ENCODE measurements at regions not wholly inside any gene's neighbourhood (a gene's known extent, or its start where the extent isn't known, plus 50 kb on each side); places are given as distances from the start of the nearest gene placed in this dataset.

- CTCF ChIA-PET: no interaction called here
Measured at GRCh38 chr4:166386491-166387360, 513.7 kb downstream of the TLL1 start.

GRCh38 chr4:166391501-166391900 lies 518.5 kb downstream of the TLL1 start:
- Mint-ChIP-seq H3K27me3 (no peaks in the 10 kb centered on the region), H3K36me3 (ENCODE audit: low read depth) (no peaks in the 10 kb centered on the region), H3K4me3 (no peak overlapping the region), H3K9me3 (ENCODE audit: low read depth) (peaks cover 4% of the 10 kb centered on the region), H3K27ac (no peak overlapping the region), H3K4me1 (no peaks in the 10 kb centered on the region)
- ChIA-PET CTCF (no interaction called here), POLR2A (no interaction called here)
- DNase-seq (no peak), ATAC-seq (no peak)
- intact Hi-C loops (cut with DNase I, micrococcal nuclease): no loop called here

More at GRCh38 chr4:166386491-166387360, 513.7 kb downstream of the TLL1 start:
- Mint-ChIP-seq H3K36me3 (ENCODE audit: low read depth) (no peaks in the 10 kb centered on the region), H3K4me3 (no peak overlapping the region), H3K27ac (no peak overlapping the region), H3K27me3 (no peaks in the 10 kb centered on the region), H3K4me1 (no peaks in the 10 kb centered on the region), H3K9me3 (ENCODE audit: low read depth) (peaks cover 4% of the 10 kb centered on the region)
- ATAC-seq: no peak
- intact Hi-C loops (cut with DNase I, micrococcal nuclease): no loop called here
- POLR2A ChIA-PET: no interaction called here
- DNase-seq: no peak

GRCh38 chr4:166399021-166399420 lies 526.0 kb downstream of the TLL1 start:
- no peak for ATAC-seq
- Mint-ChIP-seq H3K4me1 (no peaks in the 10 kb centered on the region), H3K27ac (no peak overlapping the region), H3K4me3 (no peak overlapping the region), H3K36me3 (ENCODE audit: low read depth) (no peaks in the 10 kb centered on the region), H3K9me3 (ENCODE audit: low read depth) (no peaks in the 10 kb centered on the region), H3K27me3 (no peaks in the 10 kb centered on the region)
- ChIA-PET POLR2A (no interaction called here), CTCF (no interaction called here)
- intact Hi-C loops (cut with DNase I, micrococcal nuclease): no loop called here
- no peak for DNase-seq

GRCh38 chr4:166400270-166400894 lies 527.3 kb downstream of the TLL1 start:
- Mint-ChIP-seq H3K4me3 (no peak overlapping the region), H3K9me3 (ENCODE audit: low read depth) (no peaks in the 10 kb centered on the region), H3K36me3 (ENCODE audit: low read depth) (no peaks in the 10 kb centered on the region), H3K27me3 (no peaks in the 10 kb centered on the region), H3K4me1 (no peaks in the 10 kb centered on the region), H3K27ac (no peak overlapping the region)
- intact Hi-C loops (cut with DNase I, micrococcal nuclease): no loop called here
- no peak for ATAC-seq
- POLR2A ChIA-PET: no interaction called here
- no peak for DNase-seq
- CTCF ChIA-PET: no interaction called here

- no peaks in the 10 kb centered on the region for H3K36me3 Mint-ChIP-seq (ENCODE audit: low read depth)
Measured at GRCh38 chr4:166413356-166413755, 540.3 kb downstream of the TLL1 start.

GRCh38 chr4:166414431-166414830 lies 541.4 kb downstream of the TLL1 start:
- no peaks in the 10 kb centered on the region for H3K36me3 Mint-ChIP-seq (ENCODE audit: low read depth)
- no peak overlapping the region for H3K27ac Mint-ChIP-seq
- no peak overlapping the region for H3K4me3 Mint-ChIP-seq
- CTCF ChIA-PET: no interaction called here
- H3K9me3 Mint-ChIP-seq (ENCODE audit: low read depth): peaks cover 13% of the 10 kb centered on the region
- POLR2A ChIA-PET: no interaction called here
- intact Hi-C loops (cut with DNase I, micrococcal nuclease): no loop called here
- no peaks in the 10 kb centered on the region for H3K27me3 Mint-ChIP-seq
- no peak for ATAC-seq
- DNase-seq: no peak
- no peaks in the 10 kb centered on the region for H3K4me1 Mint-ChIP-seq

More at GRCh38 chr4:166413356-166413755, 540.3 kb downstream of the TLL1 start:
- ChIA-PET POLR2A (no interaction called here), CTCF (no interaction called here)
- Mint-ChIP-seq H3K4me1 (no peaks in the 10 kb centered on the region), H3K9me3 (ENCODE audit: low read depth) (peaks cover 9% of the 10 kb centered on the region), H3K4me3 (no peak overlapping the region), H3K27me3 (no peaks in the 10 kb centered on the region), H3K27ac (no peak overlapping the region)
- intact Hi-C loops (cut with DNase I, micrococcal nuclease): no loop called here
- no peak for DNase-seq
- no peak for ATAC-seq

GRCh38 chr4:166415749-166416148 lies 542.7 kb downstream of the TLL1 start:
- ATAC-seq: no peak
- no peaks in the 10 kb centered on the region for H3K4me1 Mint-ChIP-seq
- ChIA-PET POLR2A (no interaction called here), CTCF (no interaction called here)
- DNase-seq: no peak
- intact Hi-C loops (cut with DNase I, micrococcal nuclease): no loop called here
- H3K4me3 Mint-ChIP-seq: no peak overlapping the region
- peaks cover 13% of the 10 kb centered on the region for H3K9me3 Mint-ChIP-seq (ENCODE audit: low read depth)
- H3K36me3 Mint-ChIP-seq (ENCODE audit: low read depth): no peaks in the 10 kb centered on the region
- no peak overlapping the region for H3K27ac Mint-ChIP-seq
- H3K27me3 Mint-ChIP-seq: no peaks in the 10 kb centered on the region

- Mint-ChIP-seq H3K36me3 (ENCODE audit: low read depth) (no peaks in the 10 kb centered on the region), H3K27ac (no peak overlapping the region), H3K4me3 (no peak overlapping the region), H3K27me3 (no peaks in the 10 kb centered on the region), H3K9me3 (ENCODE audit: low read depth) (peaks cover 7% of the 10 kb centered on the region), H3K4me1 (no peaks in the 10 kb centered on the region)
- intact Hi-C loops (cut with DNase I, micrococcal nuclease): no loop called here
- ChIA-PET POLR2A (no interaction called here), CTCF (no interaction called here)
- DNase-seq (no peak), ATAC-seq (no peak)
Measured at GRCh38 chr4:166421556-166422156, 548.6 kb downstream of the TLL1 start.

GRCh38 chr4:166422475-166422874 lies 549.4 kb downstream of the TLL1 start:
- CTCF ChIA-PET: no interaction called here
- H3K9me3 Mint-ChIP-seq (ENCODE audit: low read depth): peaks cover 4% of the 10 kb centered on the region
- no peak overlapping the region for H3K27ac Mint-ChIP-seq
- POLR2A ChIA-PET: no interaction called here
- H3K27me3 Mint-ChIP-seq: no peaks in the 10 kb centered on the region
- H3K4me3 Mint-ChIP-seq: no peak overlapping the region
- DNase-seq (no peak), ATAC-seq (no peak)
- no peaks in the 10 kb centered on the region for H3K36me3 Mint-ChIP-seq (ENCODE audit: low read depth)
- H3K4me1 Mint-ChIP-seq: no peaks in the 10 kb centered on the region
- intact Hi-C loops (cut with DNase I, micrococcal nuclease): no loop called here

- Mint-ChIP-seq H3K27ac (no peak overlapping the region), H3K36me3 (ENCODE audit: low read depth) (no peaks in the 10 kb centered on the region), H3K27me3 (no peaks in the 10 kb centered on the region), H3K4me3 (no peak overlapping the region), H3K4me1 (no peaks in the 10 kb centered on the region), H3K9me3 (ENCODE audit: low read depth) (no peaks in the 10 kb centered on the region)
- ChIA-PET CTCF (interaction anchor here (1.1 kb wide), 1 partner anchor 11 kb away, joined by 3 read pairs; no protein-coding TSS in a partner anchor), POLR2A (no interaction called here)
- no peak for ATAC-seq
- intact Hi-C loops (cut with DNase I, micrococcal nuclease): no loop called here
- no peak for DNase-seq
Measured at GRCh38 chr4:166426300-166426863, 553.3 kb downstream of the TLL1 start.

- CTCF ChIA-PET: no interaction called here
- H3K27me3 Mint-ChIP-seq: no peaks in the 10 kb centered on the region
- POLR2A ChIA-PET: no interaction called here
- H3K9me3 Mint-ChIP-seq (ENCODE audit: low read depth): no peaks in the 10 kb centered on the region
- H3K27ac Mint-ChIP-seq: no peak overlapping the region
- ATAC-seq (no peak), DNase-seq (no peak)
- intact Hi-C loops (cut with DNase I, micrococcal nuclease): no loop called here
- no peaks in the 10 kb centered on the region for H3K4me1 Mint-ChIP-seq
- no peaks in the 10 kb centered on the region for H3K36me3 Mint-ChIP-seq (ENCODE audit: low read depth)
- H3K4me3 Mint-ChIP-seq: no peak overlapping the region
Measured at GRCh38 chr4:166432125-166432524, 559.1 kb downstream of the TLL1 start.

GRCh38 chr4:166432842-166433241 lies 559.8 kb downstream of the TLL1 start:
- intact Hi-C loops (cut with DNase I, micrococcal nuclease): no loop called here
- Mint-ChIP-seq H3K4me1 (no peaks in the 10 kb centered on the region), H3K27me3 (no peaks in the 10 kb centered on the region), H3K9me3 (ENCODE audit: low read depth) (no peaks in the 10 kb centered on the region), H3K27ac (no peak overlapping the region), H3K4me3 (no peak overlapping the region), H3K36me3 (ENCODE audit: low read depth) (no peaks in the 10 kb centered on the region)
- CTCF ChIA-PET: no interaction called here
- ATAC-seq: no peak
- POLR2A ChIA-PET: no interaction called here
- DNase-seq: no peak

Data from activated CD4-positive, alpha-beta T cell treated with anti-CD3 and anti-CD28 coated beads for 36 hours (primary cell).